Activated CD8-positive, alpha-beta memory T cell treated with anti-CD3 and anti-CD28 coated beads, Interleukin-2, amount 10 ng/mL, durations not matched to agents 7 days and 5 days (primary cell): ENCODE measurements at regions not wholly inside any gene's neighbourhood (a gene's known extent, or its start where the extent isn't known, plus 50 kb on each side); places are given as distances from the start of the nearest gene placed in this dataset.

Source experiments
- ATAC-seq: fragments of 150-1000 bp; cut with Tn5 transposase; one replicate; pipeline ENCODE4 v1.10.0; 2021; ENCODE audit warnings: moderate library complexity
- CTCF ChIA-PET: fragments of 350-600 bp; sonication (Branson Sonifier 250); formaldehyde crosslinking; loops from one replicate; lab custom pipeline; 2021; ENCODE audit warnings: antibody characterized with exemption; lab: Charles Lee
- DNase-seq: peaks from one replicate; pipeline ENCODE4 v3.0.0-alpha.2; 2020
- H3K27ac Mint-ChIP-seq: one replicate; pipeline ENCODE4 v1.8.0; 2021; ENCODE audit warnings: mild to moderate bottlenecking, mixed read lengths
- H3K27me3 Mint-ChIP-seq: one replicate; pipeline ENCODE4 v1.8.0; 2021; ENCODE audit warnings: mixed read lengths
- H3K36me3 Mint-ChIP-seq: one replicate; pipeline ENCODE4 v1.8.0; 2021; ENCODE audit warnings: mild to moderate bottlenecking, mixed read lengths
- H3K4me1 Mint-ChIP-seq: one replicate; pipeline ENCODE4 v1.8.0; 2021; ENCODE audit warnings: mixed read lengths
- H3K4me3 Mint-ChIP-seq: one replicate; pipeline ENCODE4 v1.8.0; 2021; ENCODE audit warnings: mild to moderate bottlenecking, moderate library complexity, mixed read lengths
- H3K9me3 Mint-ChIP-seq: one replicate; pipeline ENCODE4 v1.8.0; 2022; ENCODE audit warnings: low read depth, mixed read lengths

DNA sequence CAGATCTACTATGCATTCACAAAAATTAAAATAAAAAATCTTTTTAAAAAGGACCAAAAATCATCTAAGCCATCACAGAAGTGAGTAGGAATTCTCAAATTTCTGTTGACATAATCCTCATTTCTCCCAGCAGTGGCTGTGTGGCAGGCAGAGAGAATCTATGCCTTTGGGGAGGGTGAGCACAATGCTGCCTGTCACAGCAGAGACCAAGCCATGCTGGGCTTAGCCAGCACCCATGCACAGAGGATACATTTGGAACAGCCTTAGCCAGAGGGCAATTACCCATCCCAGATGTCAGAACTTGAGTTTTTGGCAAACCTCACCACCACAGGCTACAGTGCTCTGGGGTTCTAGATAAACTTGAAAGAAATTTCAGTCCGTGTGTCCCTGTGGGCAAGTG is 1274.8 kb upstream of the ADGRL3 start:
- CTCF ChIA-PET = no interaction called here
- H3K27ac Mint-ChIP-seq = no peak overlapping the region
- H3K4me3 Mint-ChIP-seq = no peak overlapping the region
- no peak for DNase-seq
- no peaks in the 10 kb centered on the region for H3K27me3 Mint-ChIP-seq
- H3K36me3 Mint-ChIP-seq = no peaks in the 10 kb centered on the region
- no peak for ATAC-seq
- no peaks in the 10 kb centered on the region for H3K4me1 Mint-ChIP-seq
- peaks cover 13% of the 10 kb centered on the region for H3K9me3 Mint-ChIP-seq

DNA sequence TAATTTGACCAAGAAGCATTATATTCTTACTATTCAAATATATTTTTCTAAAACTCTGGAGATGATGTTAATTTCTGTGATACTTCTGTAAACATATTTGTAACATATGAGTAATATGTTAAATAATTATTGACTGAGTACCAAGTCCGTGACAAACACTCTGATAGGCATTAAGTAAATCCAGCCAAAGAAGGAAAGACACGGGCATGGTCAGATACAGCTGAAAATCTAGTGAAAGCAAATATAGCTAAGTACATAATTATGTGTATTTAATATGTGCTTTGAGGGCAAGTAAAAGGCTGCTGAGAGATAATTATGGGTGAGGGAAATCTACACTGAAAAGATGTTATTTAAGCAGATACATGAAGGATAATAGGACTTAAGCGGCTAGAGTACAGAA is 1263.6 kb upstream of the ADGRL3 start:
- H3K4me1 Mint-ChIP-seq = no peaks in the 10 kb centered on the region
- no peaks in the 10 kb centered on the region for H3K27me3 Mint-ChIP-seq
- no peak for DNase-seq
- peaks cover 8% of the 10 kb centered on the region for H3K9me3 Mint-ChIP-seq
- H3K4me3 Mint-ChIP-seq = no peak overlapping the region
- ATAC-seq = no peak
- no peaks in the 10 kb centered on the region for H3K36me3 Mint-ChIP-seq
- no peak overlapping the region for H3K27ac Mint-ChIP-seq
- CTCF ChIA-PET = no interaction called here

DNA sequence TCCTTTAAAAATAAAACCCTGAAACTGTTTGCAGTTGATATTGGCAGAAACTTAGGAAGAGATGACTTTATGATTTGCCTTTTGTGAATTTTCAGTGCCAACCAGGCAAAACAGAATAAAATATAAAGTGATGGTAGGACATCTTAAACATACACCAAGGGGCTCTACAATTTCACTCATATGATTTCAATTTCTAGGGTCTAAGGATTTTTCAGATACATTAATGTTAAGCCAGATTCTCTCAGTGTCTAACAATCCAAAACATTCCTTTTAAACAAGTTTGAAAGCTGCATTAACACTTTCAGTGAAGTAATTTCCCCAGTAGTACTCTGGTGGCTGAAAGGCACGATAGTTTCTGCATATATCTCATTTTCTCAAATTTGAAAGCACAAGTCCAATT is 1262.0 kb upstream of the ADGRL3 start:
- peaks cover 6% of the 10 kb centered on the region for H3K9me3 Mint-ChIP-seq
- DNase-seq (no peak), ATAC-seq (no peak)
- H3K27me3 Mint-ChIP-seq = no peaks in the 10 kb centered on the region
- H3K4me3 Mint-ChIP-seq = no peak overlapping the region
- CTCF ChIA-PET = no interaction called here
- H3K27ac Mint-ChIP-seq = no peak overlapping the region
- H3K36me3 Mint-ChIP-seq = no peaks in the 10 kb centered on the region
- no peaks in the 10 kb centered on the region for H3K4me1 Mint-ChIP-seq

DNA sequence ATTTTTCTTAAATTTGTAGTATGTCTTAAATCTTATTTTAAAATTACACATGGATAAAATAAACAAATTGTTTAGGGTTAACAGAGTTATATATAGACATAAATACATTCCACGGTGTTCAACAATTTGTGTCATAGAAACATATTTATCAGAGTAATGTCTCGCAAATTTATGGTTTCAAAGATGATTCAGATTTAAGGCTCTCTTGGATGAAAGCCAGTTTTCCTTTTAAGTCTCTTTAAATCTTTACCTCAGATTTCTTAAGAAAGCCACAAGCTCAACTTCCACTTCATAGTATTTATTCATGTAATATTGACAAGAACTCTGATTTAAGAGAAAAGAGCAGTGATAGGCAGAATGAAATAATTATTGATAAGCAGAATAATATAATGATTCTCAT is 1254.8 kb upstream of the ADGRL3 start:
- DNase-seq (no peak), ATAC-seq (no peak)
- no peaks in the 10 kb centered on the region for H3K36me3 Mint-ChIP-seq
- no peak overlapping the region for H3K4me3 Mint-ChIP-seq
- no peak overlapping the region for H3K27ac Mint-ChIP-seq
- H3K4me1 Mint-ChIP-seq = no peaks in the 10 kb centered on the region
- CTCF ChIA-PET = no interaction called here
- peaks cover 7% of the 10 kb centered on the region for H3K9me3 Mint-ChIP-seq
- no peaks in the 10 kb centered on the region for H3K27me3 Mint-ChIP-seq

DNA sequence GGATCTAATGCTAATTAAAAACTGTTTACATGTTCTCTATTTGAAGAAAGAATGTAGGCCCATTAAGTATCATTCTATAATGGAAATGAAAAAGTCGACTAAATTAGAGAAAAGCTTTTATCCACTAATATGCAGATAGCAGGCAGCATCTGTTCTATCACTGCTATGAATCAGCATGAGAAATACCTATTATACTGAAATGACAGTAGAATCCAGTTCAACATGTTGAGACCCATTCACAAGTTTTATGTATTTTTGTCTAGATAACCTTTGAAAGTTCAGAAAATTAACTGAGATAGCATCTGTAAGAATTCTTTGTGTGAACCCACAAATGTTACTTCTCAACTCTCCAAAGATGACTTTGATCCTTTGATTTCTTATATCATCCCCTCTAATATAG is 1254.4 kb upstream of the ADGRL3 start:
- CTCF ChIA-PET = no interaction called here
- Mint-ChIP-seq H3K4me1 (no peaks in the 10 kb centered on the region), H3K36me3 (no peaks in the 10 kb centered on the region), H3K27me3 (no peaks in the 10 kb centered on the region), H3K4me3 (no peak overlapping the region), H3K9me3 (peaks cover 7% of the 10 kb centered on the region), H3K27ac (no peak overlapping the region)
- DNase-seq (no peak), ATAC-seq (no peak)

DNA sequence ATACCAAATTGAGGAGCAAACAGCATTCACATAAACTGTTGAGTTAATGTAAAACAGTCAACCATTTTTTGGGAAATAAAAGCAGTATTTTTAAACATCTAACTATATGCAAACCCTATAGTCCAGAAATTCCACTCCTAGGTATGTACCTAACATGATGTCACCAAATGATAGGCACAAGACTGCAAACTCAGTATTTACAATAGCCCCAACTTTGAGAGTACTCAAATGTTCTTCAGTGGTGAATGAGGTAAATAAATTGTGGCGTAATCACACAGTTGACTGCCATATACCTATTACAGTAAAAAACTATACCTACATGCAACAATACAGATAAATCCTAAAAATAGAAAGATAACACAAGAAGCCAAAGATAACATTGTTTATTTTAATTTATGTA is 1243.8 kb upstream of the ADGRL3 start:
- H3K4me3 Mint-ChIP-seq = no peak overlapping the region
- no peaks in the 10 kb centered on the region for H3K27me3 Mint-ChIP-seq
- no peak overlapping the region for H3K27ac Mint-ChIP-seq
- DNase-seq (no peak), ATAC-seq (no peak)
- CTCF ChIA-PET = no interaction called here
- no peaks in the 10 kb centered on the region for H3K36me3 Mint-ChIP-seq
- peaks cover 2% of the 10 kb centered on the region for H3K9me3 Mint-ChIP-seq
- no peaks in the 10 kb centered on the region for H3K4me1 Mint-ChIP-seq

DNA sequence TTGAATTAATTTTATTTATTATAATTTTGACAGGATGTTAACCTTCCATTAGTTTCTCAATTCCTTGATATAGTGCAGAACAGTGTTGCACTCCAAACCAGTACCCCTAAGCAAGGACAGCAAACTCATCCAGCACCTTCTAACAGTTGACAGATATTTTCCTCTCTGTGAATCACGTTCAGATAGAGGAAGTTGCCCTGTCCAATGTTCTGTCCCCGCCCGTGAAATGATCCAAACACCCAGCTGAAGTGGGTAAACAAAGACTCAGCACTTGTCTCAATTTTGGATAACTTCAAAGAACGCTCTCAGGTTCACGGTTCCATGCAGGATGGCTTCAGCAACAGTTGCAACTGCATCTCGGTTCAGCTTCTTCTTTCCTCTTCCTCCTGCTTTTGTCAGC is 1240.0 kb upstream of the ADGRL3 start:
- CTCF ChIA-PET = no interaction called here
- ATAC-seq (no peak), DNase-seq (no peak)
- H3K36me3 Mint-ChIP-seq = no peaks in the 10 kb centered on the region
- no peak overlapping the region for H3K4me3 Mint-ChIP-seq
- no peaks in the 10 kb centered on the region for H3K4me1 Mint-ChIP-seq
- H3K27me3 Mint-ChIP-seq = no peaks in the 10 kb centered on the region
- peaks cover 6% of the 10 kb centered on the region for H3K9me3 Mint-ChIP-seq
- no peak overlapping the region for H3K27ac Mint-ChIP-seq

DNA sequence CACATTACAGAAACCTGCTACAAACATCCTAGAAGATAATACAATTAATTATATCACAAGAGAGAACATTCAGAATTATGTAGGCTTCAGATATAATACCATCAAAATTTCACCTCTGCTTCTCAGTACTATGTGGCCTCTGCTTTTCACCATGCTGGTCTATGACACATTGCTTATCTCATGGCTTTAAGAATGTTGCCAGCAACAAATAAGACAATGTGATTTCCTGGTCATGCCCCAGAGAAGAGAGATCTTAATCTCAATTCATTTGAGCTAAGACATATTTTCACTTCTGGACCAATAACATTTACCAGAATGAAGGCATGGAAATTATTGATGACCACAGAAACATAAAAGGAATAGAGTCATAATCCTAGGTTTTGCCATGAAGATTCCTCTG is 1233.4 kb upstream of the ADGRL3 start:
- H3K36me3 Mint-ChIP-seq = no peaks in the 10 kb centered on the region
- H3K4me3 Mint-ChIP-seq = no peak overlapping the region
- H3K9me3 Mint-ChIP-seq = peaks cover 14% of the 10 kb centered on the region
- no peaks in the 10 kb centered on the region for H3K27me3 Mint-ChIP-seq
- H3K27ac Mint-ChIP-seq = no peak overlapping the region
- CTCF ChIA-PET = no interaction called here
- DNase-seq (no peak), ATAC-seq (no peak)
- no peaks in the 10 kb centered on the region for H3K4me1 Mint-ChIP-seq

DNA sequence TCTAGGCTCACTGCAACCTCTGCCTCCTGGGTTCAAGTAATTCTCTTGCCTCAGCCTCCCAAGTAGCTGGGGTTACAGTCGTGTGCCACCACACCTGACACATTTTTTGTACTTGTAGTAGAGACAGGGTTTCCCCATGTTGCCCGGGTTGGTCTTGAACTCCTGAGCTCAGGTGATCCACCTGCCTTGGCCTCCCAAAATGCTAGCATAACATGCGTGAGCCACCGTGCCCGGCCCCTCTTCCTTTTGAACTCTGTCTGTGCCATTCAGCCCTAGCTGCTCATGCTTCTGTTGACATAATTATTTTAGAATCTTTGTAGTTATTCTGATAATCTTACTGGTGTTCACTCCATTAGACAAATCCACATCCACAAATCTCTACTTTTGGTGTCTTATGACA is 1231.3 kb upstream of the ADGRL3 start:
- no peak overlapping the region for H3K4me3 Mint-ChIP-seq
- no peaks in the 10 kb centered on the region for H3K36me3 Mint-ChIP-seq
- no peaks in the 10 kb centered on the region for H3K27me3 Mint-ChIP-seq
- no peak overlapping the region for H3K27ac Mint-ChIP-seq
- no peaks in the 10 kb centered on the region for H3K4me1 Mint-ChIP-seq
- ATAC-seq (no peak), DNase-seq (no peak)
- CTCF ChIA-PET = no interaction called here
- peaks cover 11% of the 10 kb centered on the region for H3K9me3 Mint-ChIP-seq

DNA sequence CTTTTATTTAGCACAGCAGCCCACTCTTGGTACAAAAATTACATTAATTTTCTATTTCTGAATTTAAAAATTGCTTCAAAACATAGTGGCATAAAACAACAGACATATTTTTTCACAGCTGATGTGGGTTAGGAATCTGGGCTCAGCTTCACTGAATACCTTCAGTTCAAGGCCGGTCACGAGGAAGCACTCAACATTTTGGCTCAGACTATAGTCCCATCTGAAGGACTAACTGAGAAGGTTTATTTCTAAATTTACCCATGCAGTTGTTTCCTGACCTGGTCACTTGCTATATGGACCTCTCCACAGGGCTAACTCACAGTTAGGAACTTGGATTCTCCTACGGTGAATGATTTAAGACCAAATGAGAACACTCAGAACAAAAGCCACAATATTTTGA is 1230.2 kb upstream of the ADGRL3 start:
- H3K27me3 Mint-ChIP-seq = no peaks in the 10 kb centered on the region
- H3K4me1 Mint-ChIP-seq = no peaks in the 10 kb centered on the region
- no peak overlapping the region for H3K27ac Mint-ChIP-seq
- peaks cover 11% of the 10 kb centered on the region for H3K9me3 Mint-ChIP-seq
- H3K4me3 Mint-ChIP-seq = no peak overlapping the region
- H3K36me3 Mint-ChIP-seq = no peaks in the 10 kb centered on the region
- CTCF ChIA-PET = no interaction called here
- DNase-seq (no peak), ATAC-seq (no peak)

DNA sequence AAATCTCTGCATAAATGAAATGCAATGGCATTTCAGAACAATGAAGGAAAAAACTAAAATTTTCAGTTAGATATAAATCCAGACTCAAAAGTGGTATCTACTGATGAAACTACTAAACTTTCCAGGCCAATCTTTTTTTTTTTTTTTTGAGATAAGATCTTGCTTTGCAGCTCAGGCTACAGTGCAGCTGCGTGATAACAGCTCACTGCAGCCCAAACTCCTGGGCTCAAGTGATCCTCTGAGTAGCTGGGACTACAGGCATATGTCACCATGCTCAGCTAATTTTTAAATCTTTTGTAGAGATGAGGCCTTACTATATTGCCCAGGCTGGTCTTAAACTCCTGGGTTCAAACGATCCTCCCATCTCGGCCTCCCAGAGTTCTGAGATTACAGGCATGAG is 1228.2 kb upstream of the ADGRL3 start:
- Mint-ChIP-seq H3K27ac (no peak overlapping the region), H3K4me1 (no peaks in the 10 kb centered on the region), H3K4me3 (no peak overlapping the region), H3K27me3 (no peaks in the 10 kb centered on the region), H3K9me3 (peaks cover 11% of the 10 kb centered on the region), H3K36me3 (no peaks in the 10 kb centered on the region)
- DNase-seq (no peak), ATAC-seq (no peak)
- CTCF ChIA-PET = no interaction called here

DNA sequence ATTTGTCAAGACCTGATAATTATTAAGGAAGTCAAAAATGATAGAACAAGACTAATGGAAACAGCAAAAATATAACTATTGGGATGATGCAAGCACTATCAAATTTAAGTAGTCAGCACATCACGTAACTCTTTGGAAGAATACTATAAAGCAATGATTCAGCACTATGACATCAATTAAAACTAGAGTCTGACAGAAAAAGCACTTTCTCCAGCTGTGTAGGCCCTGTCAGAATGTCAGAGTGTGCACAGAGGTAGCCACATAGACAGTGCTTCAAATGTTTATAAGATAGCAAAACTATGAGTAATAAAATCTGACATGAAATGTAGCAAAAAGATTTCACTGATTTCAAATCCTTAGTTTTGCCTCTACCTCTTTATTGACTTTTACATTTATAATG is 1226.6 kb upstream of the ADGRL3 start:
- Mint-ChIP-seq H3K4me1 (no peaks in the 10 kb centered on the region), H3K9me3 (peaks cover 11% of the 10 kb centered on the region), H3K4me3 (no peak overlapping the region), H3K27me3 (no peaks in the 10 kb centered on the region), H3K36me3 (no peaks in the 10 kb centered on the region), H3K27ac (no peak overlapping the region)
- CTCF ChIA-PET = no interaction called here
- ATAC-seq (no peak), DNase-seq (no peak)

DNA sequence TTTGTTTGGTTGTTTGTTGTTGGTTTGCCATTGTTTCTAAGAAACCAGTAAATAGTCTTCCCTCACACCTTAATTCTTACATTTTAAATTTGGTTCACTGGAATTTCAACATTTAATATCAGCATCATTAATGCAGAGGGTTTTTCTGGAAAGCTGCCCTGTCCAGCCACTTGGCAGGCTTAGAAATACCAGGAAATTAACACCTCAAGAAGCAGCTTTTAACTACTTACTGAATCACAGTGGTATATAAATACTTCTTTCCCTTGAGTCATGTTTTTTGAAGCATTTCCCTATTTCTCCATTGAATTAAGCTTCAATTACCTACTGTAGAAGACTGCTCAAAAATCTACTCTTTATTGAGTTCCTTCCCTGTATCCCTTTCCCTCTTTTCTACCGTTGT is 1221.1 kb upstream of the ADGRL3 start:
- DNase-seq (no peak), ATAC-seq (no peak)
- Mint-ChIP-seq H3K36me3 (no peaks in the 10 kb centered on the region), H3K27ac (no peak overlapping the region), H3K27me3 (no peaks in the 10 kb centered on the region), H3K4me3 (no peak overlapping the region), H3K9me3 (peaks cover 10% of the 10 kb centered on the region), H3K4me1 (no peaks in the 10 kb centered on the region)
- CTCF ChIA-PET = no interaction called here

DNA sequence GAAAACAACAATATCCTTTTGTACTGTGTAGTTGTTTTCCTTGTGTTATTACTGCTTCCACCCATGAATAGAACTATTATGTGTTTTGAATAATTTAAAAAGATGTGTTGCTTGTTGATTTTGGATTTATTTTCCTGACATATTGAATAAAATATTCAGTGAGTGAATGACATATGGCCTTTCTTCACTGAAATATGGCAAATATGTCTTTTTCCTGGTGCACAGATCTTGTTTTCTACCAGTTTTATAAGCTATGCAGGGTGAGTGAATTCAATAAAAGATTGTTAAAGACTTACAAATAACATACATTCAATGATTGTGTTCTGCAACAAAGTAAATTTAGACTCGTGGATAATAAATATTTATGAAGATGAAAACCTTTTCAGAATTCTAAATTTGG is 1216.3 kb upstream of the ADGRL3 start:
- CTCF ChIA-PET = no interaction called here
- H3K4me3 Mint-ChIP-seq = no peak overlapping the region
- H3K36me3 Mint-ChIP-seq = no peaks in the 10 kb centered on the region

DNA sequence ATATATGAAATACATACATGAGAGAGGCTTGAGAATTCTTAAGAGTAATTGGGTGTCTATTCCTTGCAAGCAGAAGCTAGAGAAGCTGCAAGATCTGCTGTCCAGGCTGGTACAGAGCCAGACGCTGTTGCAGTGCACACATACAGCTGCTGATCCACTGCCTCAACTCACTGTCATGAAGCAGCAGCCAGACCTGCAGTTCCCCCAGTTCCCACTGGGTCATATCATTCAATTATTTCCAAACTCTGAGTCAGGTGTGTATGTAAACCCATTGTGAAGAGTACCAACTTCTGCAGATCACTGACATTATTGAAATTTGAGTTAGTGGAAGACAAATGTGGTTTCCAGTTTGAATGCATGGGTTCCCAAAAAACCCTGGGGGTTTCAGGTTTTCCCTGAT is 1212.8 kb upstream of the ADGRL3 start:
- Mint-ChIP-seq H3K36me3 (no peaks in the 10 kb centered on the region), H3K27ac (no peak overlapping the region), H3K27me3 (no peaks in the 10 kb centered on the region), H3K9me3 (peaks cover 7% of the 10 kb centered on the region), H3K4me3 (no peak overlapping the region), H3K4me1 (no peaks in the 10 kb centered on the region)
- CTCF ChIA-PET = interaction anchor here (1.1 kb wide), 1 partner anchor 241 kb away, joined by 3 read pairs; no protein-coding TSS in a partner anchor
- ATAC-seq (no peak), DNase-seq (no peak)

More for the DNA sequence above, 1216.3 kb upstream of the ADGRL3 start:
- DNase-seq (no peak), ATAC-seq (no peak)
- Mint-ChIP-seq H3K4me1 (no peaks in the 10 kb centered on the region), H3K9me3 (peaks cover 14% of the 10 kb centered on the region), H3K27ac (no peak overlapping the region), H3K27me3 (no peaks in the 10 kb centered on the region)
